HUES64 (cell line): ENCODE measurements at regions not wholly inside any gene's neighbourhood (a gene's known extent, or its start where the extent isn't known, plus 50 kb on each side); places are given as distances from the start of the nearest gene placed in this dataset.
"Not testable (repeated sequence)": the region's sequence is repeated elsewhere in the genome, so short reads cannot be mapped to it uniquely, and the experiment has no call there.

Experiments used
- H3K27ac ChIP-seq: 2 replicates; pipeline ENCODE4 v1.7.0; 2013; ENCODE audit warnings: low read depth, low read length, inconsistent platforms
- H3K27me3 ChIP-seq: 2 replicates; pipeline ENCODE4 v1.6.1; 2013; ENCODE audit warnings: mild to moderate bottlenecking, low read length; ENCODE audit not compliant: insufficient read depth
- H3K36me3 ChIP-seq: 2 replicates; pipeline ENCODE4 v1.6.1; 2013; ENCODE audit warnings: mild to moderate bottlenecking, low read length; ENCODE audit not compliant: insufficient read depth
- H3K4me1 ChIP-seq: 2 replicates; pipeline ENCODE4 v1.6.1; 2013; ENCODE audit warnings: mild to moderate bottlenecking, low read length, moderate library complexity; ENCODE audit not compliant: insufficient read depth
- H3K4me3 ChIP-seq: 2 replicates; pipeline ENCODE4 v1.5.1; 2013; ENCODE audit warnings: mild to moderate bottlenecking, low read length, moderate library complexity
- H3K9ac ChIP-seq: 2 replicates; pipeline ENCODE4 v1.6.1; 2013; ENCODE audit warnings: mild to moderate bottlenecking, low read depth, low read length
- H3K9me3 ChIP-seq: 2 replicates; pipeline ENCODE4 v1.6.1; 2013; ENCODE audit warnings: low read depth, low read length; ENCODE audit not compliant: insufficient read depth
- WGBS: fragments of 150-250, 120-280 bp; methylation state at CpG from one replicate; pipeline ENCODE4 v1.1.7; 2013; ENCODE audit warnings: missing lambda C conversion rate; 5-methylcytosine and 5-hydroxymethylcytosine counted together

GRCh38 chr3:5980475-5980874, 793.0 kb downstream of the EDEM1 start:
- Histone ChIP-seq H3K27me3 (no peaks in the 10 kb centered on the region), H3K4me1 (no peaks in the 10 kb centered on the region), H3K4me3 (no peak overlapping the region), H3K27ac (no peak overlapping the region), H3K36me3 (no peaks in the 10 kb centered on the region), H3K9me3 (peaks cover 6% of the 10 kb centered on the region; the same call in 1 of the 2 replicates), H3K9ac (no peak overlapping the region)
- WGBS: 39% methylated on average over 3 of the region's 3 CpGs

- H3K27me3 ChIP-seq: no peaks in the 10 kb centered on the region
- H3K9me3 ChIP-seq: no peaks in the 10 kb centered on the region
- 84% methylated on average over 1 of the region's 1 CpG for WGBS
- H3K9ac ChIP-seq: no peak overlapping the region
- H3K36me3 ChIP-seq: no peaks in the 10 kb centered on the region
- H3K4me3 ChIP-seq: no peak overlapping the region
- no peaks in the 10 kb centered on the region for H3K4me1 ChIP-seq
- H3K27ac ChIP-seq: no peak overlapping the region
Measured at GRCh38 chr3:5994651-5995050, 807.1 kb downstream of the EDEM1 start.

- no peak overlapping the region for H3K4me3 ChIP-seq
- no peaks in the 10 kb centered on the region for H3K36me3 ChIP-seq
- no peaks in the 10 kb centered on the region for H3K27me3 ChIP-seq
- no peak overlapping the region for H3K9ac ChIP-seq
- H3K4me1 ChIP-seq: no peaks in the 10 kb centered on the region
- 0 out of 2 replicates have a peak, but pooled peaks cover 7% of the 10 kb centered on the region for H3K9me3 ChIP-seq
- H3K27ac ChIP-seq: no peak overlapping the region
- 91% methylated on average over 1 of the region's 2 CpGs for WGBS
Measured at GRCh38 chr3:6018456-6018855, 830.9 kb downstream of the EDEM1 start.

GRCh38 chr3:6022621-6023020, 835.1 kb downstream of the EDEM1 start:
- no peak overlapping the region for H3K4me3 ChIP-seq
- no peaks in the 10 kb centered on the region for H3K9me3 ChIP-seq
- H3K4me1 ChIP-seq: no peaks in the 10 kb centered on the region
- H3K36me3 ChIP-seq: no peaks in the 10 kb centered on the region
- no peaks in the 10 kb centered on the region for H3K27me3 ChIP-seq
- no peak overlapping the region for H3K9ac ChIP-seq
- no peak overlapping the region for H3K27ac ChIP-seq

DNA sequence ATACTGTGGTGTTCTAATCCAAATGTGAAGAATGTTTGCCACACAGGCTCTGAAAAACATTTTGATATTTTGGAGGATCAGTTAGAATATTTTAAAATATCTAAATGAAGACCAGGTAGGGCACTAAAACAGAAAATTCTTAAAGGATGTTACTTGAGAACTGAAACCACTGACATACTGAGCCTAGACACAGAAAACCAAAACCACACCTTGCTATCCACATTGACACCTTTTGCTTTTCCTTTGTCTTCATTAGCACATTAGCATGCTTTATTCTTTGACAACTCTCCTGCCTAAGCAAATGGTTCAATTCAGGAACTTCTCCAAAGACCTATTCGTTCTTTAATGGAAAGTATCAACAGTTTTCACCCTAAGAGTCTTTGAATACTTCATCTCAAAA, 835.9 kb upstream of the GRM7 start:
- no peaks in the 10 kb centered on the region for H3K36me3 ChIP-seq
- no peak overlapping the region for H3K4me3 ChIP-seq
- no peak overlapping the region for H3K9ac ChIP-seq
- H3K4me1 ChIP-seq: no peaks in the 10 kb centered on the region
- H3K9me3 ChIP-seq: no peaks in the 10 kb centered on the region
- no peak overlapping the region for H3K27ac ChIP-seq
- H3K27me3 ChIP-seq: no peaks in the 10 kb centered on the region
- 91% methylated on average over 1 of the region's 1 CpG for WGBS

GRCh38 chr3:6030648-6031047, 830.3 kb upstream of the GRM7 start:
- 92% methylated on average over 4 of the region's 4 CpGs for WGBS

DNA sequence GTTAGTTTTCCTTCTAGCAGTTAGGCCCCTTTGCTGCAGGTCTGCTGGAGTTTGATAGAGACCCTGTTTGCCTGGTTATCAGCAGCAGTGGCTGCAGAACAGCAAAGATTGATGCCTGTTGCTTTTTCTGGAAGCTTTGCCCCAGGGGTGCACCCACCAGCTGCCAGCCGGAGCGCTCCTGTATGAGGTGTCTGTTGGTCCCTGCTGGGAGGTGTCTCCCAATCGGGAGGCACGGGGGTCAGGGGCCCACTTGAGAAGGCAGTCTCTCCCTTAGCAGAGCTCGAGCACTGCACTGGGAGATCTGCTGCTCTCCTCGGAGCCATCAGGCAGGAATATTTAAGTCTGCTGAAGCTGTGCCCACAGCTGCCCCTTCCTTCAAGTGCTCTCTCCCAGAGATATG, 825.3 kb upstream of the GRM7 start:
- Histone ChIP-seq H3K36me3 (no peaks in the 10 kb centered on the region), H3K9ac (no peak overlapping the region), H3K27me3 (no peaks in the 10 kb centered on the region), H3K27ac (no peak overlapping the region), H3K9me3 (peaks cover 15% of the 10 kb centered on the region), H3K4me3 (no peak overlapping the region), H3K4me1 (0 out of 2 replicates have a peak, but pooled peaks cover 6% of the 10 kb centered on the region)
- WGBS: 92% methylated on average over 6 of the region's 6 CpGs

More at GRCh38 chr3:6030648-6031047, 830.3 kb upstream of the GRM7 start:
- H3K9ac ChIP-seq, H3K36me3 ChIP-seq, H3K9me3 ChIP-seq, H3K4me3 ChIP-seq, H3K4me1 ChIP-seq, H3K27me3 ChIP-seq, H3K27ac ChIP-seq: not testable (repeated sequence)

DNA sequence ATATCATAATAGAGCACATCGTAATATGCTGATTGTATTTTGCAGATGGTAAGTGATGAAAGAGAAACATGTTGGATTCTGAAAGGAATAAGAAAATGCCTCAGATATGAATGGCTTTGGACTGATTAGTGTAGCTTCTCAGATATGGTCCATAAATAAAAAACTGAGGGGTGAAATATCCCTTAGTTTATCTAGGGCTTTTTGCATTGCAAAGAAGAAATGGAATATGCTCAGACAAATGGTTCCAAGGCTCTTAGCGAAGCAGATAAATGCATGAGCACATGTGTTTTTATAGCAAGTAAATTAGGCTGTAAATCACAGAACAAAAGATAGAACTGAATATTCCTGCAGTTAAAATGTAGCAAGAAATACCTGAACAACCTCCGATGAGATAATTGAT, 820.9 kb upstream of the GRM7 start:
- H3K9ac ChIP-seq: no peak overlapping the region
- no peaks in the 10 kb centered on the region for H3K36me3 ChIP-seq
- no peaks in the 10 kb centered on the region for H3K27me3 ChIP-seq
- 0 out of 2 replicates have a peak, but pooled peaks cover 7% of the 10 kb centered on the region for H3K4me1 ChIP-seq
- WGBS: 93% methylated on average over 2 of the region's 3 CpGs
- H3K4me3 ChIP-seq: no peak overlapping the region
- H3K27ac ChIP-seq: no peak overlapping the region
- H3K9me3 ChIP-seq: peaks cover 15% of the 10 kb centered on the region

DNA sequence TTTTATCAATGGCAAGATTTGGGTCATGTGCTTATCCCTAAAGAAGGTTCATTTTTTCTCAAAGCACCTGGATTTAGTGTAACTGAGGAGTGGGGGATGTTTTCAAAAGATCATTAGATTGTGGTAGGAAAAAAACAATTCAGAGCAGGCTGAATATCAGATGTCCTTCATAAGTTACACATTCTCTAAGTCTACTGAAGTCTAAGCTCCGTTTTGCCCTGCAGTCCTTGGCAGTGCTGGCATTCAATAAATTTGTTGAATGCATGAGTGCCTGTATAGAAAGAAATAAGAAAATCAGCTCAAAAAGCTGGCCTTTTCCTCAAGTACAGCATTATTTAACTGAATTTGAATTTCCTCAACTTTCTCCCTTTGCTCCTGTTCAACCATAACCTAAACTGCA, 819.0 kb upstream of the GRM7 start:
- no peak overlapping the region for H3K27ac ChIP-seq
- 0 out of 2 replicates have a peak, but pooled peaks cover 7% of the 10 kb centered on the region for H3K9me3 ChIP-seq
- no peaks in the 10 kb centered on the region for H3K27me3 ChIP-seq
- WGBS: 100% methylated on average over 1 of the region's 1 CpG
- H3K9ac ChIP-seq: no peak overlapping the region
- no peaks in the 10 kb centered on the region for H3K36me3 ChIP-seq
- no peak overlapping the region for H3K4me3 ChIP-seq
- 0 out of 2 replicates have a peak, but pooled peaks cover 7% of the 10 kb centered on the region for H3K4me1 ChIP-seq

DNA sequence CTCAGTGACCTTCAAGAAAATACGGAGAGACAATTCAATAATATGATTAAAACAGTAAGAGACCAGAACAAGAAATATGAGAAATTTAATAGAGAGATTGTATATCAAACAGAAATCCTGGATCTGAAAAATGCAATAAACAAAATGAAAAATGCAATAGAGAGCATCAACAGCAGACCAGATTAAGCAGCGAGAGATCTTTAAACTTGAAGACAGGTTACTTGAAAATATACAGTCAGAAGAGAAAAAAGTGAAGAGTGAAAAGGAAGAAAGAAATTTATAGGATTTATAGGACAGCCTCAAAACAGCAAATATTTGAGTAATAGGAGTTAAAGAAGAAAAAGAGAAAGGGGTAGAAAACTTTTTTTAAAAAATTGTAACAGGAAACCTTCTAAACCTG, 813.9 kb upstream of the GRM7 start:
- H3K27ac ChIP-seq: no peak overlapping the region

DNA sequence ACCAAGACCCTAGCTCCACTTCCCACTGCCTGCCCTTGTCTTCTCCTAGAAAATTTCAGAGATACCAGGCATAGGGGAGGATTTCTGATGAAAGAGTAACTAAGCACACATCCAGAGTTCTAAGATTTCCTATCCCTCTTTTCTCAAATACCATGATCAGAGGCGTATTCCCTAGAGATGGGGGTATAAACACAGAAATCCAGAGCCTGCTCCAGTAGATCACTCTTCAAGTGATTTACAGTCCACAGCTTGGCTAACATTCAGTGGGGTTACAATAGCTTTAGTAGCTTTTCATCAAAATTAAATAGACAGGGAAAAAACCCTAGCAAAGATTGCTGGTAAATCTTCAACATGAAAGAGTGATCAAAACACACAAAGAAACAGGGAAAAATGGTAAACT, 800.7 kb upstream of the GRM7 start:
- H3K9ac ChIP-seq: no peak overlapping the region
- WGBS: 100% methylated on average over 1 of the region's 1 CpG
- H3K27ac ChIP-seq: no peak overlapping the region
- H3K4me1 ChIP-seq: peaks cover 24% of the 10 kb centered on the region
- no peak overlapping the region for H3K4me3 ChIP-seq
- H3K27me3 ChIP-seq: no peaks in the 10 kb centered on the region
- no peaks in the 10 kb centered on the region for H3K9me3 ChIP-seq
- no peaks in the 10 kb centered on the region for H3K36me3 ChIP-seq

More for the DNA sequence above, 813.9 kb upstream of the GRM7 start:
- WGBS: 100% methylated on average over 1 of the region's 2 CpGs
- no peak overlapping the region for H3K9ac ChIP-seq
- no peaks in the 10 kb centered on the region for H3K27me3 ChIP-seq
- H3K4me1 ChIP-seq: no peaks in the 10 kb centered on the region
- no peaks in the 10 kb centered on the region for H3K36me3 ChIP-seq
- H3K9me3 ChIP-seq: peaks cover 23% of the 10 kb centered on the region; the same call in 1 of the 2 replicates
- H3K4me3 ChIP-seq: no peak overlapping the region
